Stimulated activated CD8-positive, alpha-beta memory T cell treated with anti-CD3 and anti-CD28 coated beads, Interleukin-4, amount 100 ng/mL, for 1 hour (primary cell): ENCODE measurements at regions not wholly inside any gene's neighbourhood (a gene's known extent, or its start where the extent isn't known, plus 50 kb on each side); places are given as distances from the start of the nearest gene placed in this dataset.
"Not testable (repeated sequence)": the region's sequence is repeated elsewhere in the genome, so short reads cannot be mapped to it uniquely, and the experiment has no call there.

Experiments used
- DNase-seq, 2 donors: peaks; one replicate each; pipeline ENCODE4 v3.0.0-alpha.2; 2020; ENCODE audit warnings: low read depth in 2 of 2, low spot score in 1 of 2

DNA sequence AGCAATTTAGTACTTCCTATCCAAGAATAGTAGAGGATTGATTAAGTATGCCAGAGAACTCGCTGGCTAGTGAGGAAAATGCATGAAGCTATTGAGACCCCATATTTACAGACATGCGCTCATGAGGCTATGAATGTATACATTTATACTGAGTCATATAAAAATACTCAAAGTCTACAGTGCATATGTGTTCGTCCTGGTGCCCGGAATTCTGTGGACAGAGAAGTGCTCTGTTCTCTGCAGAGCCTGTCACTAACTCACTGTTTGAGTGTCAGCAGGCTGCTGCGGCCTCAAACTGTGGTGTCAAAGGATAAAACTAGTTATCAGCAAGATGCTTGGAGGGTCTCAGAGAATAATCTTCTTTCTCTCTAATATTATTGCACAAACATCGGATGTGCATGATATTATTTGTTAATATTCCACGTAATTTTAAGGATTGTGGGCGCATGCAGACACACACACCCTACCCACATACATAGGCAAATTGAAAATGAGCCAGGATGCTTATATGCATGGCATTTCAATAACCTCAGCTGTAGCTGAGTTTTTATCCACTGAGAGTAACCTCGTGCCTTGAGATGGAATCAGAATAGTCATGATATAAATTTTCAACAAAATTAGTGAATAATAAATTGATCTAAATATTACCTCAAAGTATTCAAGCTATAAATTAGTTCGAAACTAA is 50.0 kb upstream of the TSC22D2 start:
- no peak for DNase-seq

GRCh38 chr3:150357140-150357539 is 51.0 kb upstream of the TSC22D2 start:
- no peak for DNase-seq

DNA sequence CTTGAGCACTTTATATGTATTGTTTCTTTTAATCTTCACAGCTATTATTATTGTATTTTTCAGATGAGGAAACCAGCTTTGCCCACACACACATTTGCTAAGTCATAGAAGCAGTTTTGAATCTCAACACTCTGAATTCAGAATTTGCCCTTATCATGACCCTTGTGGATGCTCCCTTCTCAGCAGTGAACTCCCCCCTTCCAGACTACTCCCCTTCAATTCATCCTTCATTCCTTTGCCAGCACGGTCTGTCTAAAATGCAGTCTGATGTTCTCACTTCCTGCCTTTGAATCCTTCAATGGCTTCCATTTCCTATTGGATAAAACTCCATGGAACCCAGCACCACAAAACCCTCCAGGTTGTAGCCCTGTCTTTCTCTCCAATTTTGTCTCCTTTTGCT is 52.5 kb upstream of the TSC22D2 start:
- no peak for DNase-seq

- no peak for DNase-seq
These were observed 55.2 kb upstream of the TSC22D2 start for GRCh38 chr3:150352931-150353330.

GRCh38 chr3:150351398-150351797 is 56.7 kb upstream of the TSC22D2 start:
- no peak for DNase-seq

DNA sequence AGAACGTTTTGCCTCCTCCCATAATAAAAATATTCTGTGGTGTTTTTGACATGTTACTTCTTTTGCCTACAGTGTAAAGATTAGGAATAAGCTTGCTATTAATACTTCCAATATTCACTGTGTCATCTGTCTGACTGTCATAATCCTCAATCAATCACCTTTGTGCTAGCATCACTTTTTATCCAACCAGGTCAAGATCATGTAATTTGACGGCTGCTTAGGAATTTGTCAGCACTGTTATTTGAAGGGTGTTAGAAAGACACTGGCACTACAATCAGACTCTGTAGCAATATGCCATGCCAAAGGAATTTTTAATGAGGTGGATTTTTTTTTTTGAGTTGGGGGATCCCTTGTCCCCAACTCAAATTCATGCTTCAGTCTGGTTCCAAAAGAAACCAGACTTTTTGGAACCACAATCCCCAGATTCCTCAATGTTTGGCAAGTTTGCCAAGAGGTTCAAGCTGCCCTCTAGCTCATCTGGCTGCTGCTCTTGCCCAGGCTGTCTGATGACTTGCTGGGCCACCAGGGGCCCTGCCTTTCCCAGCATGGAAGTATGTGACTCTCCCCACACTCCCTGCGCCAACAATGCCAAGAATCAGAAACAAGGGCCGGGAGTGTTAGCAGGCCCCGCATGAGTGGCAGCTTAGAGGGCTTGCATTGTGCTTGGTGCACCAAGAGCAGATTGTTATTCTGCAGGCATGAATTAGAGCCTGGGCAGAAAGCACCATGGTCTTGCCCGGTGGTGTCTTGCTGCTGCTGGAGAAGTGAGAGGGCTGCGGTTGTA is 58.6 kb upstream of the TSC22D2 start:
- DNase-seq = no peak

GRCh38 chr3:150348500-150348899 is 59.6 kb upstream of the TSC22D2 start:
- DNase-seq = no peak

DNA sequence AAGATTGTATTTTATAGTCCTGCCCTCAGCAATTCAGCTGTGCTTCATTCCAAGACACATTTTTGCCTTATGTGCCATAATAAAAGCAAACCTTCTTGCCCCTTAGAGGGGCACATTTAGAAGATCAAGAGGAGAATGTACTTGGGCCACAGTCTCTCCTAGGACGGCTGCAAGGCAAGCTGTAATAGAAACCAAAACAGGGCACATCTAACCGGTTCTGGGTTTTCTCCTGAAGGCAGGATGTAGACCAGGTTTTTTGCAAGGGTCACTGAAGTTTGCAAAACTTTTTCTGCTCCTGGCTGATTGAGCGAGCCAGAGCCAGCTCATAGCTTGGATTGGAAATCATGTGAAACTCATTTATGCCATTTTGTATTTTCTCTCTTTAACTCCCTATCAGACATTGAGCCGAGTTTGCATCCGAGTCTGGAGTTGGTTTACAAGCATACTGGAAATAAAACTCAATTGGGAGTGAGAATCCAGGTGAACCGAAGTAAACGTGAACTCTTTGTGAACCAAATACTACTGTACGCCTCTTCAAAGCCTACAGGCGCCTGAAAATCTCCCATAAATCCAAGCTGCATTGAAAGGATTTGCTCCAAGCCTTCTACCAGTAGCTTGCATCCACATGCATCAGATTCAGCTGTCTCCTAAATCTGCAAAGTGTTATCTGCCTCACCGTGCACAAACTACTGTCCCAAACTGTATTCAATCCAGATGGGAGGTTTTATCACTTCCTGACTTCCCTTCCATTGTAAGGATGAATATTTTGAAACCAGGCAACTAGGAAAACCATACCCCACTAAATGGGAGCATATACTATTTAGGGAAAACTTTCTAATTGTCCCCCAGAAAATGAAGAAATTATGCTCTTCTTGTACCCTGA is 60.9 kb upstream of the TSC22D2 start:
- DNase-seq = no peak

DNA sequence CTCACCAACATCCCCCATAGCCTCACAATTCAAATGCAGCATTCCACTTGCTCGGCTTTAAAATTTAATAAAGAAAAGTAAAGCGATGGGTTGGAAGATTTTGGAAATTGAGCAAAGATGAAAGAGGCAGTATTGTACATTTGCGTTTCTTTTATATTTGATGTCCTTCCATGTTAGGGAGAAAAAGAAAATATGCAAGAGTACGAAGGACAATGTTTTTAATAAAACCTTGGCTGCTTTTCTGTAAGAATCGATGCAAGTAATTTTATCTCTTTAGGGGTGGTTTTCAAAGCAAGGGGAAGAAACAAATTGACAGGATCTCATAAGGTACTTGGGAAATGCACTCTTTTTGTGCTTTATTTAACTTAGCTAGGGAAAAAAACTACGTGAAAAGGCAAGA is 61.8 kb upstream of the TSC22D2 start:
- DNase-seq = no peak

GRCh38 chr3:150345021-150345538 is 63.0 kb upstream of the TSC22D2 start:
- no peak for DNase-seq

GRCh38 chr3:150344079-150344759 is 63.9 kb upstream of the TSC22D2 start:
- DNase-seq = no peak

DNA sequence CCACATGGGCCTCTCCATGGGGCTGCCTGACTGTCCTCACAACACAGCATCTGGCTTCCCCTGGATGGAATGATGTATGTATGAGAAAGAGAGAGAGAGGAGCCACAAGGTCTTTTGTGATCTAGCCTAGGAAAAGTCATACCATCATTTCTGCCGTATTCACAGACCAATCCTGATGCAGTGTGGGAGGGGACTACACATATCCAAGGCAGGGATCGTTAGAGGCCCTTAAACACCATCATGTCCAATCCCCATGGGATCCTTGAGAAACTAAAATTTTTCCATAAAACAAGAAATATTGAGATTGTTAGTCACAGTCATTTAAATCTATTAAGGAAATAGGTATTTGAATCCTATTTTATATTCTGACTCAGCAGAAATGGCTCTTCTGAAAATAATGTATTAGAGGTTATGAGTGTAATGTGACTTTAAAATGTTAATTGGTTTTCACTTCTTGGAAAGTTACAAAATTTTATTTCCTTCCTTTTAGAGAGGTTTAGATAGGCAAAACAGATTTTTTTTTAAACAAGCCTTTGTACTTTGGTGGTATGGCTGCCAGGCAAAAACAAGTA is 65.1 kb upstream of the TSC22D2 start:
- no peak for DNase-seq

DNA sequence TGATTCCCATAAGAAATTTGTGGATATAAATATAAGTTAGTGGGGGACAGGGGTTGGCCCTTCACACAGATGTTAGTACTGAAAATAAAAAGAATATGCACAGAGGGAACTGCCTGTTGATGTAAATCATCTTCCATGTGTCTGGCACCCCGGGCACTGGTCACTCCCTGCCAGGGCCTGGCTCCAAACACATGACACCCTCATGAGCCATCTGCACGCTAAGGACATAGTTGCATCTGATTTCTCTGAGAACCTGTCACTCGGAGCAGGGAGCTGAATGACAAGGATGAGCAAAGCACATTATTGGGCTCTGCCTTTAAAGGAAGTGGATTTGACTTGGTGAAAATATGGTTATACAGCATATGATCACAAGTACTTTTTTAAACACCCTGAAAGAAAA is 66.2 kb upstream of the TSC22D2 start:
- DNase-seq = no peak

DNA sequence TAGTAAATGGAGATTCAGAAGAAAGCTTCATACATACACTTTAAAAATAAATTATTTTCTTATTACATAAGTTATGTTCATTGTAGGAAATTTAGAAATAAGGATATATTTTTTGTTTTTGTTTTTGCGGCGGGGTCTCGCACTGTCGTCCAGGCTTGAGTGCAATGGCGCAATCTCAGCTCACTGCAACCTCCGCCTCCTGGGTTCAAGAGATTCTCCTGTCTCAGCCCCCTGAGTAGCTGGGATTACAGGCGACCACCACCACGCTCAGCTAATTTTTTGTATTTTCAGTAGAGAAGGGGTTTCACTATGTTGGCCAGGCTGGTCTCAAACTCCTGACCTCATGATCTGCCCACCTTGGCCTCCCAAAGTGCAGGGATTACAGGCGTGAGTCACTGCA is 71.7 kb upstream of the TSC22D2 start:
- not testable (repeated sequence) for DNase-seq

- DNase-seq = no peak
These were observed 72.5 kb upstream of the TSC22D2 start for GRCh38 chr3:150335631-150336030.

- DNase-seq = no peak
These were observed 73.1 kb upstream of the TSC22D2 start for GRCh38 chr3:150334974-150335373.

DNA sequence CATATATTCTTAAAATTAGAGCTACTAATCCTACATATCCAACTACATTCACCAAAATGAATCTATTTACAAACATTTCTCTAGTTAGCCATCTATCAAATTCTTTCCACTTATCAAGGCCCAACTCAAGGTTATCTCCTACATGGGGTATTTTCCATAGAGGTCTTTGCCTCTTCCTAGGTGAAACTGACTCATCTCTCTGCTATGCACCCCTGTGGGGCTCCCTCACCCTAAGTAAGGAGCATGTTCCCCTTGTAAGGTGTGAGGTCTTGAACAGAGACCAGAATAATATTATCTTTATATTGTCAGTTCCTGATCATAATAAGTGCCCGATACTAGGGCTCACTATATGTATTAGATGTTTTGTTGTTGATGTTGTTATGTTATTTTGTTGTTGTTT is 74.6 kb upstream of the TSC22D2 start:
- no peak for DNase-seq

DNA sequence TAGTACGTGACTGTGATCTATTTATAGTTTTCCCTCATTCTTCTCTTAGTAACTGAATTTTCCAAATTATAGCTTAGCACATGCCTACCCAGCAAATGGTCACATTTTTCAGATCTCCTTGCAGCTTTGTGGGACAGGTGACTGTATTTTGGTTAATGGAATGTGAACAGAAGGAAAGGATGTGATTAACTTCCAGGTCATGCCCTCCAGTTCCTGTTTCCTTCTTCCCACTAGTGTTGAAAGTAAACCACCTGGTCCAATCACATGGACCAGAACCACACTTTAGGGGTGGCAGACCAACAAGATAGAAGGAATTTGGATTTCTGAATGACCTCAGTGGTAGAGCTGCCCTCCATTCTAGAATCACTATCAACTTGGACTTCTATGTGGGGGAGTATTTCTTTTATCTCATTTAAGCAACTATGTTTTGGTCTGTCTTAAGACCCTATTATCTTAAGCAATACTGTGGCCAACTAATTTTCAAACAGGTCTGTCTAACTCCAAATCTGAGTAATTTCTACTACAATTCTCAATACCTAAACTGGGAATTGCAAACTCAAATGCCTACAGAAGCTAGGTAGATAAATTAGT is 76.0 kb upstream of the TSC22D2 start:
- no peak for DNase-seq

DNA sequence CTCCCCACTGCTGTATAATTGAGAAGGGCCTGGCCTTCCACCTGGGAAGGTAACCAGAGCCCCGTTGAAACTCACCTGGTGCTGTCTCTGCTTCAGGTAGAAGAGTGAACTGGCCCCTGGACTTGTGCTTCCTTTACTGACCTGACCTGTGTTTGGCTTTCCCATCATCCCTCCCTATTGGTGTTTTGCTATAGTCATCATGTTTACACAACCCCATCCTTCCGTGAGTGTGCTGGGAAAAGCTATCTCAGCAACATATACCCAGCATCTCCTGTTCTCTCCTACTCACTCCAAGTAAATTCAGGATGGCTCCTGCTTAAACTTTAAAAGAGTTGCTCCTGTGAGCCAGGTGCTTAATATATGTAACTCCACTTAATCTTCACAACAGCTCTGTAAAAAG is 77.2 kb upstream of the TSC22D2 start:
- DNase-seq = no peak

- DNase-seq = no peak
These were observed 77.9 kb upstream of the TSC22D2 start for GRCh38 chr3:150330174-150330573.
